NOMO-1 treated with dmso at 0.1 percent for 144 hours (cell line): ENCODE measurements at regions not wholly inside any gene's neighbourhood (a gene's known extent, or its start where the extent isn't known, plus 50 kb on each side); places are given as distances from the start of the nearest gene placed in this dataset.

Source experiments
- DNase-seq: peaks from one replicate; lab custom pipeline; 2025; ENCODE audit not compliant: unreplicated experiment; lab: John Stamatoyannopoulos, UW

DNA sequence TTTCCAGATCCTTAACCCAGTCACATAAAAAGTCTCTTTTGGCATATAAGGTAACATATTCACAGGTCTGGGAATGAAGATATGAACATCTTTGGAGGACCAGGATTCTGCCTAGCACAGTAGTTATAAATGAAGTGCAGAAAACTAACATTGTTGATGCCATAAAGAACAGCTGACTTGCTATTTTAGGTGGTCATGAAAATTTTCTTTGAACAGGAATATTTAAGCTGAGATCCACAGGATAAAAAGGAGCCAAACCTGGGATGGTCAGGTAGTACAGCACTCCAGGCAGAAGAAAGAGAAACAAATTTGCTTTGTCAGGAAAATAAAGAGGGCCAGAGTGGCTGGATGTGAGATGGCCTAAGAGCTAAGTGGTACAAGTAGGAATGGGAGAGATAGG lies 80.0 kb downstream of the CENPW start:
- no peak for DNase-seq

DNA sequence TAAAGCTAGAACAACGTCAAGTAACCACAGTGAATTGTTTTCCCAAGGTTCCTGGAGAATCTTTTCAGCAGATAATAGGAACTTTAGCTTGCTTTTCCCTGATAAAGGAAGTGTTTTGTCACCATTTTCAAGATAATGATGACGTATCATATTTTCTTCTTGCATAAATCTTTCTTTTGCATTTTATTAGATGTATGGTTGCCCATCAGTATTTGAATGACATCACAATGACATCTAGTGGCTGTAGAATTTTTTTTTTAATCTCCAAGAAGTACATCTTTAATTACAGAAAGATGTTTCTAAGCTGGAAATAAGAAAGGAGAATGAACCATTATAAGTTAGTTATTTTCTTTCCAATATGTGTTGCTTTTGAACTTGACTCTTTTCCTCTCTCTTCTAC lies 83.0 kb downstream of the CENPW start:
- no peak for DNase-seq

DNA sequence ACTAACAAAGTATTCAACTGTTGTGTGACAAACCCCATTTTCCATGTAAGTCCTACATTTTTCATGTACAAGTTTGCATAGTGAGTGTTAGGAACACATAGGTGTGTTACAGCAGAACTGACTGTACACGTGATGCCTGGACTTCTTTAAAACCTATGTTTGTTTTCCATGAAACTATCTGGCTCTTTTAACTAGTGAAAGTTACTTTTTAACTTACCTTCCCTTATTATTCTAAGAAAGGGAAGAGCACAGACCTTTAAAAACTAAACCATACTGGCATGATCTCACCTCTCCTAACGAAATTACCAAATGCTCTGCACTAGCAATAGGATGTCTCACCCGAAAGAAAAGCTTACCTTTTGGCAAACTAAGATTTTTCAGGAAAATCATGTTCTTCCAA lies 87.8 kb downstream of the CENPW start:
- DNase-seq: no peak

DNA sequence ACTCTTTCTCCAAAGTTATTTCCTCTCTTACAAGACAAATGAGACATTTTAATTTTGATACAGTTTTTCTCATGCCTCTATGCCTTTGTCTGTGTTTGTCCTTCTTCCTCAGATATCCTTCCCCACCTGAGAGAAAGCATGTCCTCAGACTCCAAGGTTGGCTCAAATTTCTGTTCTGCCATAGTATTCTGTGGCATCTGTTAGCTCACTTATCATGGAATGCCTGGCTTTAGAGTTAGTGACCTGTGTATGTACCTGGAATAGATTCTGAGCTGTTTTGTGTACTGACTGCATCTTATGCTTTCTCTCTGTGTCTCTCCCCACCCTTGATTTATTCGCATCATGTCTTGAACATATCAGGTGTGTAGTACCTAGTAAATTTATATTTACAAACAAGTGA lies 90.0 kb downstream of the CENPW start:
- DNase-seq: no peak

DNA sequence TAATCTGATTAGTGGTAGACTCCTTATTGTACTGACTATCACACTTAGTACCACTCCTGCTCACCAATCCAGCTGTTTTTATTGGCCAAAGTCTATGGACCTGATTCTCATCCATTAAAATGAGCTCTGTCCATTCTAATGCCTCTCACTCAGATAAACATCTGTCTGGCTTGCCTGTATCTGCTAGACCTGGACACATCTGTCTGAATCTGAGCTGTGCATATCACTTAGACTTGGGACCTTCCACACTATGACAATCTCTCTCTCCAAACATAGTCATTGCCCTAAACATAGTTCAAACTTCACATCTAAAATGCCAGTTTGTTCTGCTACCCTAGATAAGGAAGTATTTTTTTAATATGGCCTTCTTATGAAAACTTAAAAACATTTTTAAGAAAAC lies 92.6 kb downstream of the CENPW start:
- DNase-seq: no peak

DNA sequence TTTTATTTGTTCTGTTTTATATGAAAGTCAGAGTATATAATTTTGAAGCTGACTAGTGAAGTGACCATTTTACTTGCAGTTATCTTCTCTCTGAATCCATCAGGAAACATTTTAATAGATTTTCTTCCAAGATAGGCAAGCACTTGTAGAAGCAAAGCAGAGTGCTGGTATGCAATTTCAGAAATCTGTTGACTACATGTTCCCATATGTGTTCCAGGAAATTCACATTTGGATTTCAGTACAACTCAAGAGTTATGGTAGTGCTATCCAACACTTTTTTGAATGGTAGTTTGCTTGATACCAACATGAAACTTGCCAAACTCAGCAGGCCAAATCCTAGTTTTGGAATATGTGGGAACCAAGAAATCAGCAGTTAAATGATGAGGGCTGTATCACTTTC lies 94.0 kb downstream of the CENPW start:
- no peak for DNase-seq

DNA sequence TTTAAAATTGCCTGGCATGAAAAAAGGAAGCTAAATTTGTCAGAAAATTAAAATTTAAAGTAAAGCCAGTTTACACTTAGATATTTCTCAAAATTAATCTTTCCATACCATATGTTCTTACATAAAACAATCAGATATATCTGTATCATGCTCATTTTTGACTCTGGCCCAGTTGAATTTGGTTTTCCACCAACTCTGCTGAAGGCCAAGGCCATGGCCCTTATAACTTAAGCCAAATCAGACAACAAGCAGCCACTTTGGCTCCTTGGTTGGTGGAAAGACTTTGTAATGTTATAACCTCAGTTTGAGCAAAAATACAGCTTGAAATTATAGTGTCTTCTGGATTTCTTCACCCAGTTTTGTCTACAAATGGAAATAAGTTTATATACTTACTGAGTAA lies 97.3 kb downstream of the CENPW start:
- no peak for DNase-seq

DNA sequence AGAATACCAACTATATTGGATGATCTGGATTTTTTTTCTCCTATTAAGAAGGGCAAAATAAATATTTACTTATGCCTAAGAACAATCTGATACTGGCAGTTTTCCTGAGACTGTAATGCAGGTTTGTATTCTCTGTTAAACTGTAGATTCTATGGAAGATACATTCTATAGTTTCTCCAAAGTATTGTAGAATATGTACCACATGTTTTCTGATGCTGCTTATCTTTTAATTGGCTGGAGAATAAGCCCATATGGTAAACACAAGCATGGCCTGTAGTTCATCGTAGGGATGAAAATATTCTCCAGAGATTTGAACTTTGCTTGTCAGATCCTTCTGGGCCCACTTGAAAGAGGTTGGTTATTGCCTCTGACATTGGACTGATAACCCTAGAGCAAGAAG lies 99.1 kb downstream of the CENPW start:
- no peak for DNase-seq

DNA sequence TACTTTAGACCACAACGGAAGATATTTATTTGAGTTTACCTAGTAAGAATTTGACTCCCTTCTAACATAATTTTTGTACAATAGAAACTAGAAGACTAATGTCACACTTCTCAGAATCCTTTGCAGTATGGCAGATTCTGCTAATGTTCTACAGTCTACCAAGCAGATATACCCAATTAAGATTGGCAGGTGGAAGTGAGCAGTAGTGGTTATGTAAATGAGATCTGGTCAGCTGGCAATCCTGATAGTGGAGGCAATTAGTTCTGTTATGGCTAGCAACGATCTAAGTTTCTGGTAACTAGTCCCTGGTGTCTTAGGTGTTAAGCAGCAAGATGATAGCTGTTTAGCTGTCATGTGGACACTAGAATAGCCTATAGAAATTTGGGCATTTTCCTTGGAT lies 101.0 kb downstream of the CENPW start:
- DNase-seq: no peak

DNA sequence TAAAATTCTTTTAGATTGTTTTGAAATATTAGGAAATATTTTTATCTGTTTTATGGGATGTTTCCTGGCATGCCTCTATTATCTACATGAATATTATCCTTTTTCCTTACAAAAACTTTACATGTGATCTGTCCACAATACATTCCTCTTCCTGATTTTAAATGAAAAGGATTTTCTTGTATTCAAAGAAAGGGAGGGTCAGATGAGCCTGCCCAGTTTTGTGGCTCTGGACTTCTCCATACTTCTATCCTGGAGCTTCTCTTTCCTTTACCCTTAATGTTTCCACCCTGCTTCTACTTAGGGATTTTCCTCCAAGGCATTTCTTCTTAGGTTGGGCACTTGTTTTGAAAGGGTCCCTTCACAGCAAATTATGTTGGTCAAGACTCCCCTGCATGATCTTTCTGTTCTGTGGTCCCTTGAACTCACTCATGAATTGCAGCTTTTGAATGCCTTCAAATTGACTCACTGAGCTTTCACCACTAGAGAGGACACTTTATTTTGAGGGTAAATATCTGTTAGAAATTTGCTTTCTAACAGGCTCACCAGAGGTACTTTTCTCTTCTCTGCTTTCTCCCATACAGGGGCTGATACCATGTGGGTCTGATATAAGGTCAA lies 104.9 kb downstream of the CENPW start:
- DNase-seq: no peak

DNA sequence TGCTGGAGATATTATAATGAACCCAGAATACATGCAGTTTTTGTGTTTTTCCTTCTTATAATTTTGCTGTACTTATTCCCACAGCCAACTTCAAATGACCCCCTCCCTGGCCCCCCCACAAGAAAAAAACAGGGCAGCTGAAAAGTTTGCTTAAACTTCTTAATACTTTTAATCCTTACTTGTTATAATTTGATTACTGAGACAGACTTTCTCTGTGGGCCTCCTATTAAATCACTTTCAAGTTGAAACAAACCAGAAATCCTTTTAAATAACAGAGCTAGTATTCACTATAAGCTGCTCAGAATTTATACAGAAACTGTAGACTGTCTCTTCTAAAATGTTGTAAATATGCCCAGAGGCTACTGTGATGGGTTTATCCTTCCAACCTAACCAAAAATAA lies 106.3 kb downstream of the CENPW start:
- no peak for DNase-seq

DNA sequence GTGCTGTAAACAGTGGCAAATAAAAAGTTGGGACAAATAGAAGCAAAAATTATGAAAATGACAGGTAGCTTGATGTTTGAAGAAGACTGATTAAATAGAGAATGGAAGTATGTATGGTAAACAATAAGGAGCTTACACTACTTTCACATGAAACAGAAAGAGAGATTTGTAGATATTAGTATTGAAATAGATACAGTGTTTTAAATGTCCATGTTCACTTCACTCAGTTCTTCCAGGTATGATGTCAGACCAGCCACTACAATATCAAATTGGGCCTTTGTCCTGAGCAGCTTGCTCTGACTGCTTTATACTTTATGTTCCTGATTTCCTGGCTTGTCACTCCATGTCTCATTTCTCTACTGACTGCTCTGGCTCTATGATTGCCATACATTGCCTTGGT lies 107.5 kb downstream of the CENPW start:
- no peak for DNase-seq

DNA sequence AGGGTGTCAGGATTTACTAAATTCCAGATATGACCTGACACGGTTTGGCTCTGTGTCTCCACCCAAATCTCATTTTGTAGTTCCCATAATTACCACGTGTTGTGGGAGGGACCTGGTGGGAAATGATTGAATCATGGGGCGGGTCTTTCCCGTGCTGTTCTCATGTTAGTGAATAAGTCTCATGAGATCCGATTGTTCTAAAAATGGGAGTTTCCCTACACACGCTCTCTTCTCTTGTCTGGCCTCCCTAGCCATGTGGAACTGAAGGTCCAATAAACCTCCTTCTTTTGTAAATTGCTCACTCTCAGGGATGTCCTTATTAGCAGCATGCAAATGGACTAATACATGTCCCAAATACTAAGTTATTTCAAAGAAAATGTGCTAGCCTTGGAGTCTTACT lies 121.1 kb downstream of the CENPW start:
- DNase-seq: no peak

DNA sequence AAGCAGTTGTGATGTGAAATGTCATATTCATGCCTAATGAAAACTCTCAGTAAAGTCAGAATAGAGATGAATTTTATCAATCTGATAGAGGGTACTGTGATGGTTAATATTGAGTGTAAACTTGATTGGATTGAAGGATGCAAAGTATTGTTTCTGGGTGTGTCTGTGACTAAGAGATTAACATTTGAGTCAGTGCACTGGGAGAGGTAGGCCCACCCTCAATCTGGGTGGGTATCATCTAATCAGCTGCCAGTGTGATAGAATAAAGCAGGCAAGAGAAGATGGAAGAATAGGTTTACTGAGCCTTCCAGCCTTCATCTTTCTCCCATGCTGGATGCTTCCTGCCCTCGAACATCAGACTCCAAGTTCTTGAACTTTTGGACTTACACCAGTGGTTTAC lies 124.3 kb downstream of the CENPW start:
- no peak for DNase-seq

DNA sequence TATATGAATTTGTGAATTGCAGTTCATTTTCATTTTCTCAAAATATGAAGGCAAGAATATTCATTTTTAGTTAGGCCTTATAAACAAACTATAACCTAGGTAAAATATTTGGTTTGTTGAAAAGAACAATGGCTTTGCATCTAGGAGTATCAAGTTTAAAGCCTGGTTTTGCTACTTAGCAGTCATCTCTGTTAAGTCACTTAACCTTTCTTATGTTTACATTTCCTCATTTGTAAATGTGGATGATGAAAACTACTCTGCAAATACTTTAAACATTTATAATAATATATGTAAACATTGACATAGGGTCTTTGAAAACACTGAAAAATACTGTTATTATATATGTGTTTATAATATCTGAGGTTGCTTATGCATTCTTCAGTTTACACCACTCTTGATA lies 135.5 kb downstream of the CENPW start:
- DNase-seq: no peak

DNA sequence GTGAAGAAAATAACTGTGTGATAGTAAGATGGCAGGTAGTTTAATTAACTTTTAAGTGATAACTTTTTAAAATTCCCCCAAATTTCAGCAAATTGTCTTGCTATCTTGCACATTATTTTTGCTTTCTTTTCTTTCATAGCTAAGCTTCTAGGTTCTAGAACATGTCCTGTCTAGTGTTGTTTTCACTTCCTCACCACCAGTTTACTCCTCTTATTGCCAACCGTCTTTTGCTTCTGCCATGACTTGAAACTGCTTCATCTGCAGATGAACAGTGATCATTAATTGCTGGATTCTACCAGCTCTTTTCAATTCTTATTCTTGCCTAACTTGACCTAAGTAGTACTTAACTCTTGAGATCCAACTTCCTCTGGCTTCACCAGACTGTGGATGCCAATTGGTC lies 137.8 kb downstream of the CENPW start:
- DNase-seq: peak; percentile 3

DNA sequence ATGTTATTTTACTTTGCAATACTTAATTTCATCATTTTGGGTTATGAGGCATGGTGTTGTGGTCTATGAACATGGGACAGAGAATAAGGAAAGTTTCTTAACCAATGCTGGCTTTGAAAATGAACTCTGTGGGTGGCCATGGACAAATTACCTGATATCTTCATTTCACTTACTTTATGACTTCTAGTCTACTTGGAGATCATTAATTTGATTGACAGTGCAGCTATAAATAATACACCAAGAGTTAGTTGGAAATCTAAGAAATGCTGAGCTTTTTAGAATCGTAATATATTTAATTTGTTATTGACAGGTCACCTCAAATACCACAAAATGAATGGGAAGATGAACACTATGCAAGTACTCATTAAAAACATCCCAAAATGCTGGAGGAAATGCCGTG lies 140.4 kb downstream of the CENPW start:
- no peak for DNase-seq

DNA sequence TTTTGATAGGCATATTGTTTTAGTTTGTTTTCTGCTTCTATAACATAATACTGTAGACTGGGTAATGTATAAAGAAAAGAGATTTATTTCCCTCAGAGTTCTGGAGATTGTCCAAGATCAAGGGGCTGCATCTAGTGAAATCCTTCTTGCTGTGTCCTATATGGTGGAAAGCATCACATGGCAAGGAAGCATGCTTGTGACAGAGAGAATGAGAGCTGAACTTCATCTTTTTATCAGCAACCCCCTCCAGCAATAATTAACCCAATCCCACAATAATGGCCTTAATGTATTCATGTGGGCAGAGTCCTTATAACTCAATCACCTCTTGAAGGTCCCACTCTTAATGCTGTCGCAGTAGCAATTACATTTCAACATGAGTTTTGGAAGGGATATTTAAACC lies 141.4 kb downstream of the CENPW start:
- DNase-seq: no peak

DNA sequence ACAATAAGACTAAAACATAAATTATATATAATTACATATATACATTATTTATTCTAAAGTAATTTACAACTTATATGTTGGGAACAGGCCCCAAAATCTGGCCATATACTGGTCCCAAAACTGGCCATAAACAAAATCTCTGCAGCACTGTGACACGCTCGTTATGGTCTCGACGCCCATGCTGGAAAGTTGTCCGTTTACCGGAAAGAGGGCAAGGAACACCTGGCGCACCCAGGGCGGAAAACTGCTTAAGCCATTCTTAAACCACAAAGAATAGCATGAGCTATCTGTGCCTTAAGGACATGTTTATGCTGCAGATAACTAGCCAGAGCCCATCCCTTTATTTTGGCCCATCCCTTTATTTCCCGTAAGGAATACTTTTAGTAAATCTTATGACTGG lies 164.9 kb downstream of the CENPW start:
- no peak for DNase-seq

DNA sequence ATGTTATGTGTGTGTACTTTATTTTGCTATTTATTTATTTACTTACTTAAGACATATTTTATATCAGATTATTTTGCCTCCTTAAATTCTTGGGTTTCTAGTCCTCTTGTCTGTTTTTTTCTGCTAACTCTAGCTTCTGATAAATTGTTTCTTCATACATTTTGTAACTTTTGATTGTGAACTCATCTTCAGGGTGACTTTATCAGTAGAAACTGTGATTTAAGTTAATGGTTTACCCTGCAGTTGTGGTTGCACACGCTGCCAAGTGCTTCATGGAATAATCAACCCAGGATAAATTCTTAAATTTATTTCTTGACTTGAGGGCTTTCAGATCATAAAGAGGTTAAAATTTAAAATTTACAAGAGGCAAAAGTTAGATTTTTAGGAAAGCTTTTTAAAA lies 173.3 kb downstream of the CENPW start:
- DNase-seq: no peak

DNA sequence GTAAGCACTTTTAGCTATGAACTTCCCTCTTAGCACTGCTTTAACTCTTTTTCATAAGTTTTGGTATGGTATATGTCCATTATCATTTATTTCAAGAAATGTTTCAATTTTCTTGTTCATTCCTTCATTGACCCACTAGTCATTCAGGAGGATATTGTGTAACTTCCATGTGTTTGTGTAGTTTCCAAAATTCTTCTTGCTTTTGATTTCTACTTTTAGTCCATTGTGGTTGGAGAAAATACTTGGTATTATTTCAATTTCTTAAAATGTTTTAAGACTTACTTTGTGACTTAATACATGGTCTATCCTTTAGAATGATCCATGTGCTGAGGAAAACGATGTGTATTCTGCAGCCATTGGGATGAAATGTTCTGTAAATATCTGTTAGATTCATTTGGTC lies 176.5 kb downstream of the CENPW start:
- DNase-seq: no peak

DNA sequence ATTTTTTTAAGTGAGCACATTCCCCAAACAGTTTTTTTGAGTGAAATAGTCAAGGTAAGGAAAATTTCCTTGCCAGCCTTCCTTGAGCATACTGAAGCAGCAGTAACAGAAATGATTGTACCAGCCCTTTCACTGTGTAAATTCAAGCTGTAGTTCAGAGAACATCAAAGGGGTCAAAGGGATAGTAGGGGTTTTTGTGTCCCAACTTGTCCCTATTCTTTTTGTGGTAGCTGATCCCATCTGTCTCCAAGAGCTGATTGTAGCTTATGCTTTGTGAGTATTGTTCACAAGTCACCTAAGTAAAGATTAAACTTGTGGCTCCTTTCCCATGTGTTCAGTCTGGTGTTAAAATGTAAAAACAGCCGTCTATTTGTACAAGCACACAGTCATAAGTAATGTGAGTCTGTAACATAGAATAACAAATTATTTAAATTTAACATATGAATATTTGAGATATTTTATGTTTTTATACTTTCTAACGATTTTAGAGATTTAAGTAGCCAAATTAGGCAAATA lies 185.0 kb downstream of the CENPW start:
- no peak for DNase-seq

DNA sequence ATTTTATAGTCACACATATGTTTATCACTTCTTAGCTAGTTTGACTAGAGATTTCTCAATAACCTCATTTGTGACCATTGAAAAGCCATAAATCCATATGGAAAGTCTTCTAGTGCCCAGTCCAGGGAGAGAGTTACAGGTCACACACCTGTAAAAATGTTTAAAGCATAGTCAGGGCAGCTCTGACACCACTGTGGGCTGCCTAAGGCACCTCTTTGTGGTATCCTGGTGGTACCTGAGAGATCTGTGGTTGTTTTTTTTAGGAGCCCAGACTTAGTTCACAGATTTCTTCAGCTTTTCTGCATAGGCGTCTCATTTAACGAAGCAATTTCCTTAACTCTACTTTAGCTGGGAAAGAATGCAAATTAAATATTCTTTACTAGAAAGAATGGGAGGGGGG lies 186.6 kb downstream of the CENPW start:
- no peak for DNase-seq
